ENCODE measurements at regions not wholly inside any gene's neighbourhood (a gene's known extent, or its start where the extent isn't known, plus 50 kb on each side); places are given as distances from the start of the nearest gene placed in this dataset.
"Not testable (repeated sequence)": the region's sequence is repeated elsewhere in the genome, so short reads cannot be mapped to it uniquely, and the experiment has no call there.

DNA sequence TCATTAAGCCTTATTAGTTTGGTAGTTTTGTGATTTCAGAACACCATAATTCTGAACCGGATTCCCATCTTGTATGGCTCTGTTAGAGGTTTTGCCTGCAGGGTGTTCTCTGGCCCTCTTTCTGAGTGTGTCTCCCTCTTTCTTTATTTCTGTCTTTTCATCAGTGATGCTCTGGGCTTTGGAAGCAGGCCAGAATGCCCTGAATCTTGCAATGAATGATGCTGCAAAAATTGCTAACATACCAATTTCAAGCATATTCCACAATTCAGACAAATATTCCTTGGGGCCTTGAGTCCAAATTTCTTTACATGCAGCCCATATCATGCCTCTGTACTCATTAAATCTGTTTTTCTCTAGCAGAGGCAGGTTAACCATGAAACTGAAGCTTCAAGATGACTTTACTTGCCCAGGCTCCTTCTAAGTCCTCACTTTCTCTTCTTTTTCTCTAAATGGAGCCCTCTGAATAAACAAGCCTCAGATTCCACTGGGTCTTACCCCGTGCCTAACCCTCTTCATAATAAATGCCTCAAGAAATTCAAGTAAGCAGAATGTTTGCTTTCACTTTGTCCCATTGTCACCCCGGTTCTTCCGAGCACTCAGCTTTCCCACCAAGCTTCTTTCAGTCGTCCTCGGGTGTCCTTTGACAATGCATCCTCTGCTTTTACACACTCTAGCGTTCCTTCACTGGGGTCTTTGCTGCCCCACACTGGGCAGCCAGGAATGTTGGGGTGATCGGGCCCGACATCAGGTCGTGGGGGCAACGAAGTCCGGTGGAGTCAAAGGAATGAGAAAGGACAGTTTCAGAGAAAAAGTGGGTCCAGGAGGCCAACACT lies 78.8 kb upstream of the SLC38A4 start:
- H3K9me3 ChIP-seq (ENCODE audit: low read length): no peaks in the 10 kb centered on the region
- intact Hi-C loops (cut with micrococcal nuclease): no loop called here
- peaks cover 16% of the 10 kb centered on the region for H3K4me1 ChIP-seq (ENCODE audit: insufficient read depth, low read length)
- H3K79me2 ChIP-seq (ENCODE audit: low read length): no peaks in the 10 kb centered on the region
- no peak overlapping the region for H3K27ac ChIP-seq (ENCODE audit: low read length)
- CTCF ChIA-PET: no interaction called here
- H2AFZ ChIP-seq (ENCODE audit: low read length): no peak overlapping the region
- no peaks in the 10 kb centered on the region for H3K27me3 ChIP-seq (ENCODE audit: low read length)
- no peaks in the 10 kb centered on the region for H4K20me1 ChIP-seq (ENCODE audit: low read length)
- no peaks in the 10 kb centered on the region for H3K36me3 ChIP-seq (ENCODE audit: low read depth, low read length)
- no peak overlapping the region for H3K4me3 ChIP-seq (ENCODE audit: low read length)
- TF ChIP-seq EZH2phosphoT487 (IDR thresholded peaks at IDR 0.05; ENCODE audit: borderline replicate concordance, low read length) (no peak), CTCF (conservative IDR thresholded peaks at IDR 0.05; ENCODE audit: low read depth, low read length) (no peak), EZH2 (IDR thresholded peaks at IDR 0.05; ENCODE audit: low read length, unreplicated experiment) (no peak)
- DNase-seq (no peak), ATAC-seq (no peak)
- H3K9ac ChIP-seq (ENCODE audit: low read length): no peak overlapping the region
- H3F3A ChIP-seq (ENCODE audit: low read length, unreplicated experiment): no peaks in the 10 kb centered on the region
- POLR2A ChIA-PET (ENCODE audit: unreplicated experiment): no interaction called here
- H3K9me2 ChIP-seq (replicated peaks; ENCODE audit: low read length): no peaks in the 10 kb centered on the region
- H3K4me2 ChIP-seq (ENCODE audit: low read length): no peak overlapping the region
- BruUV-seq (replicated peaks): no TSS peak

DNA sequence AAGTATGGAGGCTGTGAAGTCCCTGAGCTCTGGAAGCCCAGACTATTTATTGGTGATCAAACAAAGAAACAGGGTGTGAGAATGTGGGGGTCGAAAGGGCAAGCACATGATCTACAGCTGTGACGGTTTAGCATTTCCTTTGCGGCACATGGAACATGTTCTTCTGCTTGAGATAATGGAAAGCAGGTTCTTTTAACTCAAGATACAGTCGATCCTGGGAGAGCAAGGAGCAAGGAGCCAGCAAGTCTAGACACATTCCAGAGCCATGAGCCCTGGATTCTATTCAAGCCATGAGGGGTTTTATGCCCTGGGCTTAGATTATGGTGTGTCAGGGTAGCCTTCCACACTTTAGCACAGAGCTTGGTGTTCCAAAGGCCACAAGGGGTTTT lies 79.4 kb upstream of the SLC38A4 start:
- H3K4me1 ChIP-seq (ENCODE audit: insufficient read depth, low read length): peaks cover 16% of the 10 kb centered on the region
- H3K4me2 ChIP-seq (ENCODE audit: low read length); BruUV-seq (replicated peaks); DNase-seq; H3K9me3 ChIP-seq (ENCODE audit: low read length); H3K4me3 ChIP-seq (ENCODE audit: low read length); H3K27ac ChIP-seq (ENCODE audit: low read length); POLR2A ChIA-PET (ENCODE audit: unreplicated experiment); H3K79me2 ChIP-seq (ENCODE audit: low read length); H3K27me3 ChIP-seq (ENCODE audit: low read length); H3K9ac ChIP-seq (ENCODE audit: low read length); H2AFZ ChIP-seq (ENCODE audit: low read length); intact Hi-C loops (cut with micrococcal nuclease); H3F3A ChIP-seq (ENCODE audit: low read length, unreplicated experiment); CTCF ChIA-PET; ATAC-seq; H3K36me3 ChIP-seq (ENCODE audit: low read depth, low read length); H3K9me2 ChIP-seq (replicated peaks; ENCODE audit: low read length); H4K20me1 ChIP-seq (ENCODE audit: low read length): not testable (repeated sequence)

DNA sequence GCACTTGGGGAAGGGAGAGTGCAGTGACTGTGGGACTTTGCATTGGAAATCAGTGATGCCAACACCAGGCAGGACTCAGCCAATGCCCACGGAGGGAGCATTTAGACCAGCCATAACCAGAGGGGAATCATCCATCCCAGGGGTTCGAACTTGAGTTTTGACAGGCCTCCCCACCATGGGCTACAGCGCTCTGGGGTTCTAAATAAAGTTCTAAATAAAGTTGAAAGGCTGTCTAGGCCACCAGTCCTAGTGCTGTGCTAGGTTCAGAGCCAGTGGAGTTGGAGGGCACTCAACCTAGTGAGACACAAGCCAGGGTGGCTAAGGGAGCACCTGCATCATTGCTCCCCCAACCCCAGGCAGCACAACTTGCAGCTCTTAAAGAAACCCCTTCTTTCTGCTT lies 82.0 kb upstream of the SLC38A4 start:
- H4K20me1 ChIP-seq (ENCODE audit: low read length): no peaks in the 10 kb centered on the region
- H3K9ac ChIP-seq (ENCODE audit: low read length): no peak overlapping the region
- no peaks in the 10 kb centered on the region for H3K36me3 ChIP-seq (ENCODE audit: low read depth, low read length)
- no peaks in the 10 kb centered on the region for H3K79me2 ChIP-seq (ENCODE audit: low read length)
- no peak for DNase-seq
- H3K9me3 ChIP-seq (ENCODE audit: low read length): no peaks in the 10 kb centered on the region
- no TSS peak for BruUV-seq (replicated peaks)
- no peak for ATAC-seq
- no peaks in the 10 kb centered on the region for H3K9me2 ChIP-seq (replicated peaks; ENCODE audit: low read length)
- no peak for TF ChIP-seq EZH2phosphoT487 (IDR thresholded peaks at IDR 0.05; ENCODE audit: borderline replicate concordance, low read length)
- no peak for TF ChIP-seq CTCF (conservative IDR thresholded peaks at IDR 0.05; ENCODE audit: low read depth, low read length)
- no peak for TF ChIP-seq EZH2 (IDR thresholded peaks at IDR 0.05; ENCODE audit: low read length, unreplicated experiment)
- POLR2A ChIA-PET (ENCODE audit: unreplicated experiment): interaction anchor here (0.6 kb wide), 1 partner anchor 104 kb away, joined by 18 read pairs; no protein-coding TSS in a partner anchor
- H3K4me3 ChIP-seq (ENCODE audit: low read length): no peak overlapping the region
- no peaks in the 10 kb centered on the region for H3F3A ChIP-seq (ENCODE audit: low read length, unreplicated experiment)
- H2AFZ ChIP-seq (ENCODE audit: low read length): peak overlapping the region; percentile 35; the same call in 1 of the 2 replicates
- H3K4me1 ChIP-seq (ENCODE audit: insufficient read depth, low read length): peaks cover 16% of the 10 kb centered on the region
- H3K4me2 ChIP-seq (ENCODE audit: low read length): 0 out of 2 replicates have a peak overlapping the region, but pooled peaks have one; percentile 25
- CTCF ChIA-PET: interaction anchor here (0.6 kb wide), 1 partner anchor 164 kb away, joined by 3 read pairs; no protein-coding TSS in a partner anchor
- no peaks in the 10 kb centered on the region for H3K27me3 ChIP-seq (ENCODE audit: low read length)
- H3K27ac ChIP-seq (ENCODE audit: low read length): peak overlapping the region; percentile 60; the same call in 1 of the 2 replicates
- intact Hi-C loops (cut with micrococcal nuclease): no loop called here

Measured in PC-3 (cell line).